HG03045 (cell line): ENCODE measurements at regions not wholly inside any gene's neighbourhood (a gene's known extent, or its start where the extent isn't known, plus 50 kb on each side); places are given as distances from the start of the nearest gene placed in this dataset.

Source experiments
- ATAC-seq: cut with Tn5 transposase; IDR thresholded peaks from one replicate; pipeline ENCODE4 v1.9.1; 2021; ENCODE audit warnings: mild to moderate bottlenecking, moderate library complexity; ENCODE audit not compliant: unreplicated experiment

DNA sequence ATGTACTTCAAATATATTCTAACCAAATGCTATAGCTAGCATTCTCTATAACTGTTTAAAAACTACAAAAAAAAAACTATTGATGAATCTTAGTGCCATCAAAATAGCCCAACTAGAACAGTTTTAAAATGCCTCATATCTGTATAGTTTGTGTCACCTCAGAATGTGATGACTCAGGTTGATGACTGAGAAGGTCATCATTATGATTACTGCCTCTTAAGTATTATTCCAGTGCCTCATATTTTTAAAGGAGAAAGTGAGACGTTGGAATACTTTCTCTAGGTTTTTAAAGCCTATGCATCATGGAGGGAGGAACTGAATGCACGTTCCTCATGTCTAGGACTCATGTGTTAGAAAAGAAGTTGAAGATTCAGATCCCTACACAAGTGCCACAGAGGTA is 88.2 kb downstream of the TMA16 start:
- no peak for ATAC-seq

DNA sequence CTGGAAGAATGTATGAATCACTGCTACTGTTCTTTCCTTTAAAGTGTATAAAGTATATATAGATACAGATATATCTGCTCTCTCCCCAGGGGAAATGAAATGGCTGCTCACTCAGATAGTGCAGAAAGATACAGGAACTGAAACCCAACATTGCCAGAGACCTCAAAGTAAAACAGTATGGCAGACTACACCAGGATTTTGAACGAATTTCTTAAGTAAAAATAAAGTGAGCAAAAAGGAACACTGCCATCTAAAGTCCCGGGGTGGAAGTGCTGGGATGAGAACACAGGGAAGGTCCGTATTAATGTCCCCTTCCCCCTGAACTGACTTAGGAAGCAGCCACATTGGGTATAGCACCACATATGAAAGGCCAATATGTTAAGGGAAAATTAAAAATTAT is 93.4 kb downstream of the TMA16 start:
- peak; percentile 41 for ATAC-seq

DNA sequence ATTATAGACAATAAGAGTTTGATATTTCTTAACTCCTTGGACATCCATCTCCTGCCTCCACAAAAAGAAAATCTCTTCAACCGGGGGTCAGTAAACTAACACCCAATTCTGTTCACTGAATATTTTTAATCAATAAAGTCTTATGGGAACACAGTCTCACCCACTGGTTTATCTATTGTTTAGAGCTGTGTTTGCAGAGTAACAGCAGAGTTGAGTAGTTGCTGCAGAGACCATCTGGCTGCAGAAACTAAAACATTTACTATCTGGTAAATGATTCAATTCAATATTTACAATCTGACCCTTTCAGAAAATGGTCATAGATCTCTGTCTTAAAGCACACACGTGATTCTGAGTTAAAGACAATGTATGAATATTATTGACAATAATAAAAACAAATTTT is 94.0 kb downstream of the TMA16 start:
- ATAC-seq: no peak

DNA sequence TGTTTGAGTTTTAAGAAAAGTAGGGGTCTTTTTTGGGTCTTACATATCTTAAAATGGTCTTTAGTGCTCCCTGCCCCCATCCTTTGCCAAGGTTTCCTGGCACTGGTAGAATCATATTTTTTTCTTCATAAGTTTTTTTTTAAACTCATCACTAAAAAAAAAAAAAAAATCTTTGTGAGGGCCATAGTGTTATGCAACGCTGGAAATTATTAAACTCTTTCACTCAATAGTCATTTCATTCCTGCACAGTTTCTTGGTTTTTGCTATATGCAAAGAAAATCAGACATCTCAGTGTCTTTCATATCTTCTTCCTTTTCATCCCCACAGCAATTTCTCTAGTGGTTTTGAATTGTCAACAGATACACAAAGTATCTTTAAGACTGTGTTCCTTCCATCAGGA is 95.6 kb downstream of the TMA16 start:
- peak; percentile 37 for ATAC-seq

DNA sequence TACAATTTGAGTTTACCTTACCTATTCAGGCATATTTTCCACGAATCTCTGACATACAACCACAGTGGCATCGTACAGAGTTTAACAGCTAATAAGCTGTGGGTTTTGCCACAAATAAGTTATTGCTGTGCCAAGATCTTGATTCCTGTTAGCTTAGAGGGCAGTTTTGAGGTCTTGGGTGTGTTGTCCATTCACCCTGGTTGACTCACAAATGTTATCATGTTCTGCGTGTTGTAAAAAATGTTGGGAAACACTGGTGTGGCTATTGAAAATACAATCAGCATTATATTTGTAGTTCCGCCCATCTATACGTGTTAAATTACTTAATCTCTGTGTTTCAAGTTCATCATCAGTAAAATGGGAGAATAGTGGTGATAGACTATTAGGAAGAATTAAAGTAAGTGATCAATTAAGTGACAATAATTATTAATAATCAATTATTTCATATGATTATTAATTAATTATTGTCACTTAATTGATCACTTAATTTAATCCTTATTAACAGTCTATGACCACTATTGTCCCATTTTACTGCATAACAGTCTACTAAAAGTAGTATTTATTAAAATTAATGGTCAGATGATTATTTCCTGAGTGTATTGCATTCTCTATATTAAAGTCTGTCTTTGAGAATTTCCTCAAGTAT is 96.3 kb downstream of the TMA16 start:
- no peak for ATAC-seq

DNA sequence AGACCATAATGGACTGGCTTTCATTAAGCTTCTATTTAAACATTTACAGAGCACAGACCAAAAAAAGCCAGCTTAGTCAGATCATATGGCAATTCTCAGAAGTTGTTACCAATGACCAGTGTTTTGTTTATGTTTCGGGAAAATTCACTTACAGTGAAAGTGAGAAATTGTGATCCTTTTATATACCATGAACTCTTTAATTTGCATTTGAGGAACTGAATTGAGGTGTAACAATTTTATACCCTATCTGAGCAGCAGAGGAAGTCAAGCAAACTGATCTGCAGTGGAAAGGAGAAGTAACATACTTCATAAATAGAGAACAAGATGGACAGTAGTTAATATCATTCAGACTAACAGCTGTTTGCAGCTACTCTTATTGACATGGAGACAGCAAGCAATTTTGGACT is 97.1 kb downstream of the TMA16 start:
- peak; percentile 87 for ATAC-seq

DNA sequence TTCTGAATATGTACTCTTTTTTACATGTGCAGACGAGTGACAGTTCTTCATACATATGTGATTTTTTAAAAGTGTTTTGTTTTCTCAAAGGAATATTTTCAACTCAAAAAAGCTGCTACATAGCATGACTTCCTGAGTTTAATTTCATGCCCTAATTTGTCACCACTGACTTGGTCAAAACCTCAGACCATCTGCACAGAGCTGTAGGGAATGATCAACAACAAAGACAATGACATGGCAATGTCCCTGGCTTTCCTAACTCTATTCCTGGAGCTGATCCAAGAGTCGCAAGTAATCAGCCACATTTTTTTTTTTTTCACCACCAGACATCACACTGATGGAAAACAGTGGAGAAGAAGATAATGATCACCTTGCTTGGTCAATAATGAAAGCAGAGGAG is 97.7 kb downstream of the TMA16 start:
- no peak for ATAC-seq

DNA sequence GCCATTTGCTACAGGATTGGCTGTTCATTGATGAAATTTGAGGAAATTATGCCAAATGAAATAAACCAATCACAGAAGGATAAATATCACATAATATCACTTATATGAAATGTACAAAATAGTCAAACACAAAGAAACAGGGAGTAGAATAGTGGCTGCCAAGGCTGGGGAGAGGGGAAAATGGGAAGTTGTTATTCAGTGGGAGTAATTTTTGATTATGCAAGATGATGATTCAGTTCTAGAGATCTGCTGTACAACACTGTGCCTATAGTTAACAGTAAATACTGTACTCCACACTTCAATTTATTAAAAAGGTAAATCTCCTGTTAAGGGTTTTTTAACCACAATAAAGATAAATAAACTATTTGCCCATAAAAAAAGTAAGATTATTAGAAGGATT is 101.1 kb downstream of the TMA16 start:
- ATAC-seq: no peak

DNA sequence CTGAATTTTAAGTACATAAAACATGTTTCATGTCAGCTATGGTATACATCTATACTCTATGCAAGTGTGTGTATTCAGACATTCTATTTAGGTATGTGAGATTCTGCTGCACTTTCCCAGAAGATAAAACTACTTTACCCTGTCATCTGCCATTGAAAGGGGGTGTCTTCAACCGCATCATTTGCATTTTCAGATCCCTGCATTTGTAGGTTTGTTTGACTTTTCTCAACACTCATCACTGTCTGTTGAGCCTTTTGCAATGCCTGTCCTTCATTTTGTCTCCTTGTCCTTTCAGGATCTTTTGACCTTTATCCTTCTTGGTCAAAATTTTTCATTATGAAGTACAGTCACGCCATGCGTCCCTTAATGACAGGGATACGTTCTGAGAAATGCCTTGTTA is 103.5 kb downstream of the TMA16 start:
- ATAC-seq: peak; percentile 90

DNA sequence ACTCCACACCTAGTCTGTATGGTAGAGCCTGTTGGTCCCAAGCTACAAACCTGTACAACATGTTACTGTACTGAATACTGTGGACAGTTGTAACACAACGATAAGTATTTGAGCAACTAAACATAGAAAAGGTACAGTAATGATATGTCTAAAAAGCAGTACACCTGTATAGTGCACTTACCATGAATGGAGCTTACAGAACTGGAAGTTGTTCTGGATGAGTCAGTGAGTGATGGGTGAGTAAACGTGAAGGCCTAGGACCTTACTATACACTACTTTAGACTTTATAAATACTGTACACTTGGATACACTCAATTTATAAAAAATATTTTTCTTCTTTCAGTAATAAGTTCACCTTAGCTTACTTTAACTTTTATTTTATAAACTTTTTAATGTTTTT is 104.0 kb downstream of the TMA16 start:
- peak; percentile 32 for ATAC-seq

DNA sequence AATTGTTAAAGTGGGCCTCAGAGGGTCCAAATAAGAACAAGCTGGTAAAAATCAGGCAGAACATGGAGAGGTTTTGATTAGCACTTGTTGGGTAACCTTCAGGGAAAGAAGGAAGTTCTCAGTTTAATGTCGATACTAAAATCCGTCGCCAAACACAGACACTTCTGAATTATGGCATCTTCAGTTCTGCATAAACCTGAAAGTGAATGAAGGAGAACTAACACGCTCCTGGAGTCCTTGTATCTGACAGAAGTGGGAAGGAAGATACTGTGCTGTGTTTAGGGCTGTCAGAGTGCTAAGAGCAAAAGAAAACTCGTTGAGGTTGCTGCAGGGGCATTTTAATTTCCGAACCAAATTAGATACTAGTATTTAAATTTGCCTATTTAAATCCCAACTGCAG is 106.2 kb downstream of the TMA16 start:
- ATAC-seq: no peak

DNA sequence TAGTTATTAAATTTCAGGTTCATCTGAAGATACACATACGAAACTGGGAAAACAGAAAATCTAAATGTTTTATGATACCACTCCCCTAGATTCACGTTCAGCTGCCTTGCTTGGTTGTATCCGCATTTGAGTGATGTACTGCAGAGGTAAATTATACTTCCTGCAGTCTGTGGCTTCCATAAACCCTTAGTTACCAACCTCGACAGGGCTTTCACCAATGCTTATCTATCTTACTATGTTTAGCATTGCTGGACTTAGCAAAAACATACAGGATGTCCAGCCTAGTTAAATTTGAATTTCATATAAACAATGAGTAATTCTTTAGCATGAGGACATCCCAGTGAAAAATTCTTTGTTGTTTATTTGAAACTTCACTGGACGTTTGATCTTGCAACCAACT is 108.8 kb downstream of the TMA16 start:
- ATAC-seq: no peak

DNA sequence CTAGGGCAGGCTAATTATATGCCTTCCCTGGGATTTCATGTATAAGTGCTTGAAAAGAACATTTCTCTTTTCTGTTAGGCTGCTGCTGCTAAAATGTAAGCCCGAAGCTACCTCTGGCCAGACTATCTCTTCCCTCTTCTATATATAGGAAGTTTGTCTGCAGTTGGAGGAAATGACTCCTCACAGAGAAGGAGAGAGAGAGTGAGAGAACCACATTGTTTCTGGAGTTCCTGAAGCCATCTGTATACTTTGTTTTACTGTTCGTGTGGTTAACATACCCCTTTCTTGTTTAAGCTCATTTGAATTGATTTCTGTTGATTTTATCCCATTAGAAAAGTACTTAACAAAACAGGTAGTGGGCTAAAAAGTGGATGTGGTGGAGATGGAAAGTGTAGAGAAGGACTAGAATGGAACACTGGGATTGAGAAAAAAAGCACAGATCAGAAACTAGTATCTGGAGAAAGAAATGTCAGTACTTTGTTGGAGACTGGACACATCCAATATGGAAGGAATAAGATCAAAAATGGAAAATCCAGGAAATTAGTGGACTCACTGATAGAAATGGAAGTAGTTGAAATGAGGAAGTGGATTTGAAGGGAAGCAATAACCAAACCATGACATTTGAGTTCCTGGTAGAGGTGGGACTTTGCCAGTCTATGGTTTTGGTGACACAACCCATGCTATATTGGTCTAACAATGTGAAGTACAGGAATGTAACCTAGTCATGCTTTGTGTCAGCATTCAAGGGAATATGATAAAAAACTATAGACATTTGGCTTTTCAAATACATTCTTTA is 112.6 kb downstream of the TMA16 start:
- ATAC-seq: no peak

DNA sequence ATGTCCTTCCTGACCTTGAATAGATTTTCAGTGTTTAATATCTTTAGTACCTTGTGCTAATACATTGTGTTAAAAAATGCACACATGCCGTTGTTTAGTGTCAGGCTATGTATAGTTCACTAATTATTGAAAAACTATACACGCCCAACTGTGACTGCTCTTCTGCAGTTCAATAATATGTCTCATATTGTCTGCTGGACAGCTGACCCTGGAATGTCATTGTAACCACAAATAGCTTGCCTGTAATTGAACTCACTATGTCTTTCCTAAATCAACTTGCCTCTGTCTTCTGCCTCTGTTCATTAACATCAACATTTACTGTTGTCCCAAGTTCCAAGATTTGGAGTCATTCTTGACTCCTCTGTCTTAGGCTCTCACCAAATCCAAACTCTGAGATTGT is 114.5 kb downstream of the TMA16 start:
- no peak for ATAC-seq

DNA sequence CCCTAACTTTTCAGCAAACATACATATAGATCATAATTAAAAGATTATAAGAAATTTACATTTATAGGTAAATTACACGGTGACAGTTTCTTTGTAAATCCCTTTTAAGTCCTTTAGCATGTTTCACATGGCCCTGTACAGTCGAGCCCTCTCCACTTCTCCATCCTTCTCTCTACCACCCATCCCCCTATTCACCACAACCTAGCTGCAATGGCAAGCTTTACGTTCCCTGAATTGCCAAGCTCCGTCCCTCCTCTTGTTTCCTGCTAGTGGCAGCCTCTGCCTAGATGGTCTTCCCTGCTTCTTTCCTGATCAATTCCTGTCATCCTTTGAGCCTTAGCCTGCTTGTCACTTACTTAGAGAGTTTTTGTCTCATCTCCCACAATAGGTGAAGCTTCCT is 116.2 kb downstream of the TMA16 start:
- no peak for ATAC-seq

DNA sequence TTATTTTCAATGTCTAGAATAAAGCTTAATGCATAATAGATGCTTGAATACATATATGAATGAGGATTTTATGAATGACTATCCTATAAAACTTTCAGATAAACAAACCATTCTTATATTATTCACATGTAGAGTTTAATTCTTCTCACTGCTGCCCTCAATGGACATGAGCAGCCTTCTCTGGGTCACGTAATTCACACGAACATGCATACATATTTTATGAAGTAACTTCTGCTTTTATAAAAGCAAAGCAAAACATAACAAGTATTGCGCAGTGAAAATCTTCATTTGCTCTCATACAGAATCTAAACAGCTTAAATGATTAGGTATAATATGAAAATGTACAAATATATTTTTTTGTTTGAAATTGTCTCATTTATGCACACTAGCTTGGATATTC is 116.7 kb downstream of the TMA16 start:
- no peak for ATAC-seq

DNA sequence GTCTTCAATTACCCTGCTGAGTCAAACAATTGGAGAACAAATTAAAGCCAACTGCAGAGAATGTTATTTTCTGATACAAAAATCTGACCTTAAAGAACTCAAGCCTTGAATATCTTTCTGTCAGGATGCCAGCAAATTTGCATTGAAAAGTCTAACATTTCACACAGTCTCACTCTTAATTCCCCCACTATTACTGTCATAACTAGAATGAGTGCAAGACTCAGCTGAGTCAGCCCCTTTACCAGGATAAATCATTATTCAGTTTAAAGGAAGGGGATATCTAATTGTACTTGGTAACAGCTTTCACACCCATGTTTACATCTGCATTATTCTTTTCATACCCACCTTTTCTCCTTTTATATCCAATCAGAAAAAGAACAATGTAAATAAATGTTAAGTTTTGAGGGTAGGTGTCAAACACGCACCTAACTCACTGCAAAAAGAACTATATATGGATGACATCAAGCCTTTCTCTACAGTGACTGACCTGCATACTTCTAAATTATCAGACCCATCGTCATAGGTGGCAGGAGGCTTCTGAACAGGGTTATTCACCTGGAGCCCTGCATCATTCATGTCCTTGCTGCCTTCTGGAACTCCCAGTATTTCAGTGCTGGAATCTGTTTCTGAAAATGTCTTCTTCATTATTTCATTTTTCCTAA is 117.4 kb downstream of the TMA16 start:
- ATAC-seq: peak; percentile 67

DNA sequence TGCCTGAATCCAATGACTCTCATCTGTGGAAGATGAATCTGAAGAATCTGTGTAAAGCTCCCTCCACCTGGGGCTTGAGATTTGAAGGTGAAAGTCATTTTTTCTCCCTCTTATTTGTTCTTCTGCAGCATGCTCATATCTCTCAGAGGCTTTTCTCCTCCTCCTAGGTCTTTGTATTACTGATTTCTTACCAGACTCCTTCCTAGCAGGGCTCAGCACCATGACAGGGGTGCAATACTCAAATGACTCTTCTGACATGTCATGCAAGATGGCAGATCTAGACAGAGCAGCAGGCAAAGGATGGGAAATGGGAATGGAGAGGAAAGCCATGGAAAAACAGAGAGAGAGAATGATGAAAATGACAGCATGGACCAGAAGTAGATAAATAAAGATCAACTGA is 118.3 kb downstream of the TMA16 start:
- no peak for ATAC-seq

DNA sequence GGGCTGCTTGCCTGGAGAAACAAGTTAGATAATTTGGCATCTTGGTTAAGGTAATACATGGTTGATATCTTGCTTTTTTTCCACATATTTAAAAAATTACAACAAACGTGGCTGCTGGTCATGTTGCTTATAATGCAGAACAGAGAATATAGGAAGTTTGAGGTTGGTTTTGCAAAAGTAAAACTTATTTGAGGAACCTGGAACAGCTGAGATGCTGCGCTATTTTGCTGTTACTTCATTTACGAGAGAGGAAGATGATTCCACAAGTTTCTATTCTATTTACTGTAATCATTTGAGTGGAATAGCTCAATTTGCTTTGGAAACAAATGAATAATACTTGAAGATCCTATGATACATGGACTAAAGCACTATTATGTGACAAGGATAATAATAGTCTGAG is 118.9 kb downstream of the TMA16 start:
- no peak for ATAC-seq

DNA sequence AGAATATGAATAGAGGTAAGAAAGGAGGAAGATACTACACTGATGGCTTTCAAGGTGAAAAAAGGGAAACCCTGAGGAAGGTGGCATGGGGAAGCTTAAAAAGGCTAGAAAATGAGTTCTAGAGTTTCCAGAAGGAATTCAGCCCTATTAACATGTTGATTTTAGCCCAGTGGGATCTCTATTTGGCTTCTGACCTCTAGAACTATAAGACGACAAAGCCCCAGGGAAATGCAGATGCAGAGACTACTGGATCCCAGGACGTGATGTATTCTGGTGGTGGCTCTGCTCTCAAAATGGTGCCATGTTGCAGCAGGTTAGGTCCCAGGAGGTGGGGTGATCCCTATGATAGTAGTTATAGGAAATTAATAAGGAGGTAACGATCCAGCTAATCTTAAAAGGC is 120.4 kb downstream of the TMA16 start:
- no peak for ATAC-seq

DNA sequence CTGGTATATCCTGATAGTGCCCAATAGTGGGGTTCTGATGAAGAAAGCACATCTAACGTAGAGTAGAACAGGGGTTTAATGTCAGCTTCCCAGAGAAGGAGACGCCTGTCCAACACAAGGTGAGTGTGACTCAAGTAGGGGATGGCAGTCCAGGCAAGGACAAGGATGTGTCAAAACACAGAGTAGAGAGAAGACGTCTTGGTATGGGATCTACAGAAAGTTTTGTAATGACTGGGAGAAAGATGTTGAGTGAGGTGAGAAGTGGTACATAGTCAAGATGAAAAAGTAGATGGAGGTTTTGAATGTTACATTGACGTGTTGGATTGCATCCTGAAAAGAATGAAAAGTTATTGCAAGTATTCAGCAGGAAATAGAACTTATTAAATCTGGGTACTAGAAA is 124.4 kb downstream of the TMA16 start:
- ATAC-seq: peak; percentile 58

DNA sequence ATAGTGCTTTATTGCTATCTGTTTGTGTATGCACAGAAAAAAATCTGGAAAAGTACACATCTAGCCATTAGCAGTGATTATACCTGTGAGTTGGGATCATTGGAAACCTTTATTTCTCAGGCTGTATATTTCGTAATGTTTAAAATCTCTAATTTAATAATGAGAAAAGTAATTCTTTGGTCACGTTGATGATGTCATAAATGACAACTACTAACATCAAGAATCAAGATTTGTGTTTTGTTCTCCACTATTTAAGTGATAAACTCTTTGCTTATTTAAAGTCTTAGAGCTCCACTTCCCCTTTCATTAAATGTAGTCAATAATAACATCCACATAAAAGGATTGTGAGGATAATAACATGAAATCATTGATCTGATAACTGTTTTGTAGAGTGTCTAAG is 126.2 kb downstream of the TMA16 start:
- ATAC-seq: no peak
